AG10803 (cell line): ENCODE measurements at regions not wholly inside any gene's neighbourhood (a gene's known extent, or its start where the extent isn't known, plus 50 kb on each side); places are given as distances from the start of the nearest gene placed in this dataset.
A peak's percentile ranks its signal among the peaks of the same experiment; 100 is the strongest.

Source experiments
- DNase-seq: peaks from one replicate; pipeline ENCODE4 v3.0.0; 2010; ENCODE audit warnings: low read depth
- H3K4me3 ChIP-seq: 2 replicates; pipeline ENCODE4 v1.5.1; 2011; ENCODE audit warnings: mild to moderate bottlenecking, low read length, control low read depth
- CTCF ChIP-seq: conservative IDR thresholded peaks from 2 replicates; pipeline ENCODE4 v1.5.1; 2011; ENCODE audit warnings: mild to moderate bottlenecking, low read length, control low read depth, inconsistent platforms

GRCh38 chr2:104745846-104746245 lies 108.1 kb upstream of the POU3F3 start:
- TF ChIP-seq CTCF, result no peak
- no peak for DNase-seq
- H3K4me3 ChIP-seq, result no peak overlapping the region

- H3K4me3 ChIP-seq, result no peak overlapping the region
- TF ChIP-seq CTCF, result no peak
- DNase-seq, result no peak
These were observed 107.6 kb upstream of the POU3F3 start for GRCh38 chr2:104746299-104746698.

GRCh38 chr2:104746858-104747257 lies 107.1 kb upstream of the POU3F3 start:
- no peak for TF ChIP-seq CTCF
- no peak for DNase-seq
- no peak overlapping the region for H3K4me3 ChIP-seq

GRCh38 chr2:104749856-104750460 lies 104.0 kb upstream of the POU3F3 start:
- no peak for DNase-seq
- no peak overlapping the region for H3K4me3 ChIP-seq
- TF ChIP-seq CTCF, result no peak

- DNase-seq, result no peak
- no peak for TF ChIP-seq CTCF
- H3K4me3 ChIP-seq, result no peak overlapping the region
These were observed 101.4 kb upstream of the POU3F3 start for GRCh38 chr2:104752504-104752903.

- no peak overlapping the region for H3K4me3 ChIP-seq
- peak; percentile 27 for DNase-seq
- no peak for TF ChIP-seq CTCF
These were observed 98.7 kb upstream of the POU3F3 start for GRCh38 chr2:104755026-104755878.

GRCh38 chr2:104756118-104756517 lies 97.8 kb upstream of the POU3F3 start:
- TF ChIP-seq CTCF, result no peak
- H3K4me3 ChIP-seq, result no peak overlapping the region
- no peak for DNase-seq
